Neural progenitor cell (in vitro differentiated cells): ENCODE measurements at regions not wholly inside any gene's neighbourhood (a gene's known extent, or its start where the extent isn't known, plus 50 kb on each side); places are given as distances from the start of the nearest gene placed in this dataset.

Source experiments
- DNase-seq: peaks from one replicate; pipeline ENCODE4 v3.0.0-alpha.2; 2016; ENCODE audit warnings: low spot score
- H2AFZ ChIP-seq: fragments of 200-600 bp; sonication (generic); replicated peaks from 2 replicates; pipeline ENCODE4 v1.6.1; 2016; ENCODE audit warnings: antibody characterized with exemption
- H3F3A ChIP-seq: fragments of 200-600 bp; sonication (generic); 2 replicates; pipeline ENCODE4 v1.6.1; 2016; ENCODE audit warnings: antibody characterized with exemption, low read depth
- H3K27ac ChIP-seq: fragments of 200-600 bp; sonication (generic); 2 replicates; pipeline ENCODE4 v1.5.1; 2016; ENCODE audit warnings: mild to moderate bottlenecking
- H3K27me3 ChIP-seq: fragments of 200-600 bp; sonication (generic); 2 replicates; pipeline ENCODE4 v1.6.1; 2016; ENCODE audit warnings: mild to moderate bottlenecking, moderate library complexity
- H3K36me3 ChIP-seq: fragments of 200-600 bp; sonication (generic); 2 replicates; pipeline ENCODE4 v1.5.1; 2016
- H3K4me1 ChIP-seq: fragments of 200-600 bp; sonication (generic); 2 replicates; pipeline ENCODE4 v1.6.1; 2016; ENCODE audit warnings: mixed run types
- H3K4me2 ChIP-seq: fragments of 200-600 bp; sonication (generic); 2 replicates; pipeline ENCODE4 v1.6.1; 2016
- H3K4me3 ChIP-seq: fragments of 200-600 bp; sonication (generic); 2 replicates; pipeline ENCODE4 v1.5.1; 2016
- H3K79me2 ChIP-seq: fragments of 200-600 bp; sonication (generic); 2 replicates; pipeline ENCODE4 v1.6.1; 2016; ENCODE audit warnings: low read depth
- H3K9ac ChIP-seq: fragments of 200-600 bp; sonication (generic); 2 replicates; pipeline ENCODE4 v1.6.1; 2016
- H3K9me3 ChIP-seq: fragments of 200-600 bp; sonication (generic); 2 replicates; pipeline ENCODE4 v1.5.1; 2016; ENCODE audit warnings: low read depth
- H4K20me1 ChIP-seq: fragments of 200-600 bp; sonication (generic); 2 replicates; pipeline ENCODE4 v1.6.1; 2016; ENCODE audit warnings: low read depth
- H3K27ac Mint-ChIP-seq: 3 replicates; pipeline ENCODE4 v1.8.0; 2021; ENCODE audit warnings: mixed read lengths
- H3K27me3 Mint-ChIP-seq: 2 replicates; pipeline ENCODE4 v1.8.0; 2022; ENCODE audit warnings: low read depth, mild to moderate bottlenecking, inconsistent platforms, moderate library complexity, mixed read lengths; ENCODE audit not compliant: insufficient read depth
- H3K36me3 Mint-ChIP-seq: 3 replicates; pipeline ENCODE4 v1.8.0; 2021; ENCODE audit warnings: mixed read lengths
- H3K4me1 Mint-ChIP-seq: 3 replicates; pipeline ENCODE4 v1.8.0; 2021; ENCODE audit warnings: mixed read lengths
- H3K4me3 Mint-ChIP-seq: 3 replicates; pipeline ENCODE4 v1.8.0; 2021; ENCODE audit warnings: mild to moderate bottlenecking, moderate library complexity, mixed read lengths
- H3K9me3 Mint-ChIP-seq: 3 replicates; pipeline ENCODE4 v1.8.0; 2020; ENCODE audit warnings: mixed read lengths
- CTCF ChIP-seq: fragments of 200-600 bp; sonication (generic); IDR thresholded peaks from 2 replicates; pipeline ENCODE4 v1.5.1; 2017; ENCODE audit warnings: antibody characterized with exemption, mild to moderate bottlenecking
- EZH2 ChIP-seq: fragments of 200-600 bp; sonication (generic); IDR thresholded peaks from 2 replicates; pipeline ENCODE4 v1.6.1; 2017; ENCODE audit warnings: antibody characterized with exemption, mild to moderate bottlenecking, moderate library complexity
- EZH2phosphoT487 ChIP-seq: fragments of 200-600 bp; sonication (generic); IDR thresholded peaks from 2 replicates; pipeline ENCODE4 v1.6.1; 2017; ENCODE audit warnings: antibody characterized with exemption

GRCh38 chr4:181549576-181550188, 693.5 kb upstream of the TENM3 start:
- H3K9me3 Mint-ChIP-seq, result peaks cover 3% of the 10 kb centered on the region
- Histone ChIP-seq H3K9me3 (no peaks in the 10 kb centered on the region), H3K9ac (no peak overlapping the region), H3K27ac (no peak overlapping the region), H2AFZ (no peak overlapping the region), H4K20me1 (no peaks in the 10 kb centered on the region), H3K36me3 (no peaks in the 10 kb centered on the region), H3K79me2 (no peaks in the 10 kb centered on the region), H3K4me3 (no peak overlapping the region), H3F3A (no peaks in the 10 kb centered on the region), H3K27me3 (no peaks in the 10 kb centered on the region), H3K4me2 (no peak overlapping the region), H3K4me1 (no peaks in the 10 kb centered on the region)
- no peak for TF ChIP-seq EZH2
- no peak for TF ChIP-seq CTCF
- TF ChIP-seq EZH2phosphoT487, result no peak
- DNase-seq, result no peak
- no peaks in the 10 kb centered on the region for H3K4me1 Mint-ChIP-seq
- peaks cover 2% of the 10 kb centered on the region for H3K27me3 Mint-ChIP-seq
- peaks cover 3% of the 10 kb centered on the region for H3K36me3 Mint-ChIP-seq
- no peak overlapping the region for H3K4me3 Mint-ChIP-seq
- no peak overlapping the region for H3K27ac Mint-ChIP-seq

DNA sequence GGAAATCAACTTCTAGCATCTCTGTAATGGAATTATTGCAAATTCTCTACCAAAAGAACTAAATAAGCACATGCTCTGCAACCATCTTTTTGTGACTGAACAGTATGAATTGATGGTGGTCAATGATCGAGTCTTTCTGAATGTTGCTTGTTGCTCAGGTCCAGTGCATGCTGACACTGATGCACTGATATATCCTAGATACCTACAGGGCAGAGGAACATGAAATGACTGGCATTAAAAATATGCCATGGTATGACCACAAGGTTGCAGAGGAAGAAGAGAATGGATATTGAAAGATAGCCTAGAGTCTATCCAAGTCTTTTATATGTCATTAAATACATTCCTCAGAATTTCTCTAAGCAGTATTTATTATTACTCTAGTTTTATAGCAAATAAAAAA, 692.8 kb upstream of the TENM3 start:
- peaks cover 3% of the 10 kb centered on the region for H3K9me3 Mint-ChIP-seq
- peaks cover 3% of the 10 kb centered on the region for H3K36me3 Mint-ChIP-seq
- no peak overlapping the region for H3K27ac Mint-ChIP-seq
- H4K20me1 ChIP-seq, result no peaks in the 10 kb centered on the region
- no peaks in the 10 kb centered on the region for H3K79me2 ChIP-seq
- no peak overlapping the region for H3K4me3 ChIP-seq
- no peaks in the 10 kb centered on the region for H3K36me3 ChIP-seq
- H3K4me1 Mint-ChIP-seq, result no peaks in the 10 kb centered on the region
- H3K4me2 ChIP-seq, result no peak overlapping the region
- no peaks in the 10 kb centered on the region for H3F3A ChIP-seq
- no peaks in the 10 kb centered on the region for H3K27me3 ChIP-seq
- no peak overlapping the region for H3K4me3 Mint-ChIP-seq
- H3K27ac ChIP-seq, result no peak overlapping the region
- TF ChIP-seq EZH2phosphoT487 (no peak), EZH2 (no peak), CTCF (no peak)
- DNase-seq, result no peak
- no peaks in the 10 kb centered on the region for H3K9me3 ChIP-seq
- H3K27me3 Mint-ChIP-seq, result peaks cover 2% of the 10 kb centered on the region
- H3K9ac ChIP-seq, result no peak overlapping the region
- H3K4me1 ChIP-seq, result no peaks in the 10 kb centered on the region
- no peak overlapping the region for H2AFZ ChIP-seq

DNA sequence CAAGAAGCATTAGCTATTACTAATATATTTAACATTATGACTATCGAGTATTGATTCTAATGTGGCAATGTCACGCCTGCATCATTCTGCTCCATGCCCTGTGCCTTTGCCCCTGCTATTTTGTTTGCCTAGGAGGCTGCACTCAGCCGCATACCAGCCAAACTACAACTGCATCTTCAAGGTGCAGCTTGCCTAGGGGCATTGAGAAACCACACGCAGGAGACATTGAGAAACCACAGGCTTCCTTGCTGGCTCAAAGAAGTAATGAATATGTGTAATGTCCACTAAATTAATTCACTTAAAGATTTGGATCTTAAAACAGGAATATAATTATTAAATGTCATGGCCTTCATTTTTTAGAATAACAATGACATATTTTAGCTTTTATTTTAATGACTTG, 683.6 kb upstream of the TENM3 start:
- H3K4me2 ChIP-seq, result no peak overlapping the region
- no peak for TF ChIP-seq CTCF
- TF ChIP-seq EZH2, result no peak
- no peak for TF ChIP-seq EZH2phosphoT487
- Mint-ChIP-seq H3K9me3 (peaks cover 6% of the 10 kb centered on the region), H3K4me1 (peaks cover 3% of the 10 kb centered on the region), H3K27ac (no peak overlapping the region), H3K27me3 (peaks cover 2% of the 10 kb centered on the region), H3K36me3 (no peaks in the 10 kb centered on the region), H3K4me3 (no peak overlapping the region)
- no peaks in the 10 kb centered on the region for H3K27me3 ChIP-seq
- no peaks in the 10 kb centered on the region for H3K79me2 ChIP-seq
- no peaks in the 10 kb centered on the region for H3F3A ChIP-seq
- no peak overlapping the region for H3K9ac ChIP-seq
- H3K27ac ChIP-seq, result no peak overlapping the region
- no peak for DNase-seq
- no peak overlapping the region for H2AFZ ChIP-seq
- no peaks in the 10 kb centered on the region for H3K4me1 ChIP-seq
- H3K9me3 ChIP-seq, result no peaks in the 10 kb centered on the region
- H3K4me3 ChIP-seq, result no peak overlapping the region
- no peaks in the 10 kb centered on the region for H4K20me1 ChIP-seq
- no peaks in the 10 kb centered on the region for H3K36me3 ChIP-seq
